ENCODE measurements at regions not wholly inside any gene's neighbourhood (a gene's known extent, or its start where the extent isn't known, plus 50 kb on each side); places are given as distances from the start of the nearest gene placed in this dataset.

DNA sequence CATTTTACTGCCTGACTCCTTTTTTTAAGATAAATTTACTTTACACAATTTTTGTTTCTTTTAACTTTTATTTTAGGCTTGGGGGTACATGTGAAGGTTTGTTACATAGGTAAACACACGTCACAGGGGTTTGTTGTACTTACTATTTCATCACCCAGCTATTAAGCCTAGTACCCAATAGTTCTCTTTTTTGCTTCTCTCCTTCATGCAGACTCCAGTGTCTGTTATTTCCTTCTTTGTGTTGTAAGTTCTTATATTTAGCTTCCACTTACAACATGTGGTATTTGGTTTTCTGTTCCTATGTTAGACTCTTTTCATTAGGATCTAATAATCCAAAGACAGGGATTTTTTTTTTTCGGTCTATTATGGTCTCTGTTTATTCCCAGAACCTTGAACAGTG is 83.5 kb upstream of the CCN6 start:
- TF ChIP-seq, protein P1, sequence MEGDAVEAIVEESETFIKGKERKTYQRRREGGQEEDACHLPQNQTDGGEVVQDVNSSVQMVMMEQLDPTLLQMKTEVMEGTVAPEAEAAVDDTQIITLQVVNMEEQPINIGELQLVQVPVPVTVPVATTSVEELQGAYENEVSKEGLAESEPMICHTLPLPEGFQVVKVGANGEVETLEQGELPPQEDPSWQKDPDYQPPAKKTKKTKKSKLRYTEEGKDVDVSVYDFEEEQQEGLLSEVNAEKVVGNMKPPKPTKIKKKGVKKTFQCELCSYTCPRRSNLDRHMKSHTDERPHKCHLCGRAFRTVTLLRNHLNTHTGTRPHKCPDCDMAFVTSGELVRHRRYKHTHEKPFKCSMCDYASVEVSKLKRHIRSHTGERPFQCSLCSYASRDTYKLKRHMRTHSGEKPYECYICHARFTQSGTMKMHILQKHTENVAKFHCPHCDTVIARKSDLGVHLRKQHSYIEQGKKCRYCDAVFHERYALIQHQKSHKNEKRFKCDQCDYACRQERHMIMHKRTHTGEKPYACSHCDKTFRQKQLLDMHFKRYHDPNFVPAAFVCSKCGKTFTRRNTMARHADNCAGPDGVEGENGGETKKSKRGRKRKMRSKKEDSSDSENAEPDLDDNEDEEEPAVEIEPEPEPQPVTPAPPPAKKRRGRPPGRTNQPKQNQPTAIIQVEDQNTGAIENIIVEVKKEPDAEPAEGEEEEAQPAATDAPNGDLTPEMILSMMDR (IDR thresholded peaks at IDR 0.05) = no peak
- TF ChIP-seq POLR2A (IDR thresholded peaks at IDR 0.05) = no peak

Data from body of pancreas (tissue), 4 donors.